ENCODE measurements at regions not wholly inside any gene's neighbourhood (a gene's known extent, or its start where the extent isn't known, plus 50 kb on each side); places are given as distances from the start of the nearest gene placed in this dataset.

- TF ChIP-seq CTCF (IDR thresholded peaks at IDR 0.05; ENCODE audit: low read length, missing control alignments) = no peak
- DNase-seq (ENCODE audit: low read depth) = no peak
- no peak overlapping the region for H3K4me3 ChIP-seq (replicated peaks; ENCODE audit: low read depth, low read length)
These were observed 59.3 kb upstream of the NEGR1 start for GRCh38 chr1:72341661-72342060.

GRCh38 chr1:72336776-72337175 is 54.4 kb upstream of the NEGR1 start:
- TF ChIP-seq CTCF (IDR thresholded peaks at IDR 0.05; ENCODE audit: low read length, missing control alignments) = no peak
- H3K4me3 ChIP-seq (replicated peaks; ENCODE audit: low read depth, low read length) = no peak overlapping the region
- DNase-seq (ENCODE audit: low read depth) = no peak

All from fibroblast of pulmonary artery (primary cell).